GM19238 (cell line): ENCODE measurements at regions not wholly inside any gene's neighbourhood (a gene's known extent, or its start where the extent isn't known, plus 50 kb on each side); places are given as distances from the start of the nearest gene placed in this dataset.
"Not testable (repeated sequence)": the region's sequence is repeated elsewhere in the genome, so short reads cannot be mapped to it uniquely, and the experiment has no call there.

Experiments
- DNase-seq: peaks from one replicate; pipeline ENCODE4 v3.0.0; 2011; ENCODE audit warnings: low spot score; ENCODE audit not compliant: insufficient read length

- DNase-seq = no peak
These were observed 172.4 kb upstream of the MYLIP start for GRCh38 chr6:15956205-15957106.

GRCh38 chr6:15955484-15955883, 173.4 kb upstream of the MYLIP start:
- no peak for DNase-seq

GRCh38 chr6:15953152-15953880, 175.6 kb upstream of the MYLIP start:
- no peak for DNase-seq

- DNase-seq = no peak
These were observed 176.4 kb upstream of the MYLIP start for GRCh38 chr6:15952231-15953151.

- no peak for DNase-seq
These were observed 177.8 kb upstream of the MYLIP start for GRCh38 chr6:15950962-15951569.

GRCh38 chr6:15949982-15950381, 178.9 kb upstream of the MYLIP start:
- no peak for DNase-seq

- no peak for DNase-seq
These were observed 179.7 kb upstream of the MYLIP start for GRCh38 chr6:15948930-15949900.

GRCh38 chr6:15947923-15948322, 181.0 kb upstream of the MYLIP start:
- DNase-seq = no peak

- DNase-seq = no peak
These were observed 181.4 kb upstream of the MYLIP start for GRCh38 chr6:15947436-15947835.

GRCh38 chr6:15946701-15947385, 182.0 kb upstream of the MYLIP start:
- DNase-seq = no peak

- no peak for DNase-seq
These were observed 183.2 kb upstream of the MYLIP start for GRCh38 chr6:15945593-15946159.

GRCh38 chr6:15943423-15943822, 185.5 kb upstream of the MYLIP start:
- DNase-seq = no peak

- no peak for DNase-seq
These were observed 187.7 kb upstream of the MYLIP start for GRCh38 chr6:15941168-15941567.

GRCh38 chr6:15938107-15938506, 190.8 kb upstream of the MYLIP start:
- DNase-seq = no peak

GRCh38 chr6:15937602-15938001, 191.3 kb upstream of the MYLIP start:
- no peak for DNase-seq

GRCh38 chr6:15936503-15936902, 192.4 kb upstream of the MYLIP start:
- peak; percentile 15 for DNase-seq

- no peak for DNase-seq
These were observed 193.2 kb upstream of the MYLIP start for GRCh38 chr6:15935661-15936060.

GRCh38 chr6:15931697-15932096, 197.2 kb upstream of the MYLIP start:
- DNase-seq = not testable (repeated sequence)

GRCh38 chr6:15930207-15930606, 198.7 kb upstream of the MYLIP start:
- no peak for DNase-seq
